MCF 10A (cell line): ENCODE measurements at regions not wholly inside any gene's neighbourhood (a gene's known extent, or its start where the extent isn't known, plus 50 kb on each side); places are given as distances from the start of the nearest gene placed in this dataset.

ENCODE experiments used
- BruUV-seq: library from RNA; stranded (reverse); fragments of 400-500 nt; replicated peaks from 2 replicates; lab custom pipeline; 2021; lab: Mats Ljungman, UMichigan
- CTCF ChIA-PET: fragments of 300-600 bp; sonication (Branson Sonifier 250); formaldehyde crosslinking; extraction: SDS; loops from one replicate; lab custom pipeline; 2021; ENCODE audit warnings: antibody characterized with exemption, inconsistent platforms; lab: Yijun Ruan, JAX
- POLR2A ChIA-PET: fragments of 300-600, 350-650 bp; sonication (Branson Sonifier 250); formaldehyde crosslinking; extraction: SDS; loops from one replicate; lab custom pipeline; 2020; ENCODE audit warnings: antibody characterized with exemption, inconsistent platforms; lab: Yijun Ruan, JAX
- DNase-seq: peaks from one replicate; pipeline ENCODE4 v3.0.0-alpha.2; 2018; ENCODE audit not compliant: unreplicated experiment
- H3K27ac Mint-ChIP-seq: one replicate; pipeline ENCODE4 v1.8.0; 2022; ENCODE audit warnings: mild to moderate bottlenecking, low read depth, mixed read lengths; ENCODE audit not compliant: unreplicated experiment
- H3K27me3 Mint-ChIP-seq: one replicate; pipeline ENCODE4 v1.8.0; 2022; ENCODE audit warnings: mixed read lengths; ENCODE audit not compliant: insufficient read depth, unreplicated experiment
- H3K36me3 Mint-ChIP-seq: one replicate; pipeline ENCODE4 v1.8.0; 2022; ENCODE audit warnings: mild to moderate bottlenecking, moderate library complexity, mixed read lengths; ENCODE audit not compliant: insufficient read depth, unreplicated experiment
- H3K4me1 Mint-ChIP-seq: one replicate; pipeline ENCODE4 v1.8.0; 2022; ENCODE audit warnings: mixed read lengths; ENCODE audit not compliant: insufficient read depth, unreplicated experiment
- H3K4me3 Mint-ChIP-seq: one replicate; pipeline ENCODE4 v1.8.0; 2022; ENCODE audit warnings: mild to moderate bottlenecking, moderate library complexity, mixed read lengths; ENCODE audit not compliant: unreplicated experiment
- H3K9me3 Mint-ChIP-seq: one replicate; pipeline ENCODE4 v1.8.0; 2022; ENCODE audit warnings: mixed read lengths; ENCODE audit not compliant: unreplicated experiment
- intact Hi-C: fragments of 100-400 bp; cut with micrococcal nuclease; formaldehyde crosslinking; loops from 2 replicates; pipeline ENCODE4 v1.14.1; 2022
- TF ChIP-seq, protein P1 (sequence below): fragments of 200-600 bp; IDR thresholded peaks from one replicate; pipeline ENCODE4 v1.8.0; 2022; ENCODE audit warnings: antibody characterized with exemption, mild to moderate bottlenecking; ENCODE audit not compliant: unreplicated experiment

DNA sequence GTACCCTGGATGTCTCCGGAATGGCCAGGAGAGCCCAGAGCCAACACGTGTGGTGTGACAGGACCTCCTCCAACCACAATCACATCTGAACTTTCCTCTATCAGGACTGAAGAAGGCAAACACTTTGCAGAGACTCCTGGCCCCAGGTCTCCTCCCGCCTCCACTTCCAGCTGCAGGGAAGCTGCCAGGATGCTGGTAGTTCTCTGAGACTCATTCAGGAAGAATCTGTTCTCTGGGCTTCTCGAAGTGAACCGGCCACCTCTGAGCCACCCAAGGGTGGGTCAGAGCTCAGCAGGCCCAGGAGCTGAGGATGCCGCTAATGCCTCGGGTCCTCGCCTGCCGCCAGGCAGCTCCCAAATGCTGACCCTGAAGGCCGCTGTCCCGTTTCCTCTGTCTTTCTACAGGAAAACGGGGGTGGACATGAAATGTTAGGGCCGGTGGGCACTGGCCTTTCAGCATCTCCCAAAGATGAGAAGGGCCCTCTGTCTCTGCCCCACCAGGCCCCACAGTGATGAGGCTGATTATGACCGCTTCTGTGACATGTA, 789.9 kb downstream of the BRD1 start:
- ChIA-PET CTCF (no interaction called here), POLR2A (no interaction called here)
- intact Hi-C loops = no loop called here
- DNase-seq = no peak
- Mint-ChIP-seq H3K27me3 (no peaks in the 10 kb centered on the region), H3K4me1 (no peaks in the 10 kb centered on the region), H3K36me3 (no peaks in the 10 kb centered on the region), H3K9me3 (peaks cover 41% of the 10 kb centered on the region), H3K27ac (no peak overlapping the region), H3K4me3 (no peak overlapping the region)
- TF ChIP-seq, protein P1, sequence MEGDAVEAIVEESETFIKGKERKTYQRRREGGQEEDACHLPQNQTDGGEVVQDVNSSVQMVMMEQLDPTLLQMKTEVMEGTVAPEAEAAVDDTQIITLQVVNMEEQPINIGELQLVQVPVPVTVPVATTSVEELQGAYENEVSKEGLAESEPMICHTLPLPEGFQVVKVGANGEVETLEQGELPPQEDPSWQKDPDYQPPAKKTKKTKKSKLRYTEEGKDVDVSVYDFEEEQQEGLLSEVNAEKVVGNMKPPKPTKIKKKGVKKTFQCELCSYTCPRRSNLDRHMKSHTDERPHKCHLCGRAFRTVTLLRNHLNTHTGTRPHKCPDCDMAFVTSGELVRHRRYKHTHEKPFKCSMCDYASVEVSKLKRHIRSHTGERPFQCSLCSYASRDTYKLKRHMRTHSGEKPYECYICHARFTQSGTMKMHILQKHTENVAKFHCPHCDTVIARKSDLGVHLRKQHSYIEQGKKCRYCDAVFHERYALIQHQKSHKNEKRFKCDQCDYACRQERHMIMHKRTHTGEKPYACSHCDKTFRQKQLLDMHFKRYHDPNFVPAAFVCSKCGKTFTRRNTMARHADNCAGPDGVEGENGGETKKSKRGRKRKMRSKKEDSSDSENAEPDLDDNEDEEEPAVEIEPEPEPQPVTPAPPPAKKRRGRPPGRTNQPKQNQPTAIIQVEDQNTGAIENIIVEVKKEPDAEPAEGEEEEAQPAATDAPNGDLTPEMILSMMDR = no peak
- BruUV-seq = no TSS peak

DNA sequence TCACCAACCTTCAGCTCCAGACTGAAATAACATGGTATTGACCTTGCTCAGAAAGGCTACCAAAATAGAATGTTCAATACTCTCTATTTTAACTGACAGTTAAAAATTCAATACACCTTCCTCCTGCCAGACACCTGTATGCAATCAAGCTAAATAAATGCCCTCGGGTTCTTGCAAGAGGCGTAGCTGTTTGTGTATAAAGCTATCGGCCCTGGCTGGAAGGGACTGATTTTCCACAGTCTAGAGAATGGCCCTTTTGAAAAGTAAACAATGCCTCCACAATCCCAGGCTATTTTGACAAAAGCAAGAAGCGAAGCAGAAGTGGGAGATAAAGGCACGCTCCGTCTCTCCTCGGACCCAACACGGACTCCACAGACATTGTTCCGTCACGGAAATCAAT, 791.2 kb downstream of the BRD1 start:
- ChIA-PET CTCF (no interaction called here), POLR2A (no interaction called here)
- no peak overlapping the region for H3K4me3 Mint-ChIP-seq

DNA sequence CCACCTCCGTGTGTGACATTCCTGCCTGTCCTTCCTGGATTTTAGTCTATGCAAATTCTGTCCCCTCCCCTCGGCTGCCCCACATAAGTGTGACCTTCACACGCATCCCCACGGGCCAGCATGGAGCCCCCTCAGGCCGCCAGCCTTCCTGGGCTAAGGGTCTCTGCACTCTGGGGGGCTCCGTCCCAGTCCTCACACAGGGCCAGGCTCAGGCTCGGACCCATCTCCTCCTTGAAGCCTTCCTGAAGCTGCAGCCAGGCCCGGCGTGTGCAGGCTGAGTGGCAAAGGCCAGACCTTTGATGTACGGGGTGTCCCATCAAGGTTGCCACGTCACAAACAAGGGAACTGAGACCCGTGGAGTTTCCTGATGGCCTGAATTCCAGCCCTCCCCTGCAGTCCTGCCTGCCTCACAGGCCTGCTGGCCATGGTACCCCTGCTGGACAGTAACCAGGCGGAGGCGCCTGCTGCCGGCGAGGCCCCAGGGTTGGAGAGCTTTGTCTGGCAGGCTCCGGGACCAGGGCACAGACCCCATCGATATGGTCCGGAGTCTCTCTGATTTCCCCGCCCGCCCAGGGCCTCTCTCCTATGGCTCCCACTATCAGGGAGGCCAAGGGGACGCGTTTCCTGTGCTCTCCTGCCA, 791.7 kb downstream of the BRD1 start:
- Mint-ChIP-seq H3K27me3 (no peaks in the 10 kb centered on the region), H3K36me3 (no peaks in the 10 kb centered on the region), H3K4me1 (no peaks in the 10 kb centered on the region), H3K27ac (no peak overlapping the region), H3K9me3 (peaks cover 48% of the 10 kb centered on the region), H3K4me3 (no peak overlapping the region)
- CTCF ChIA-PET = no interaction called here
- POLR2A ChIA-PET = no interaction called here
- intact Hi-C loops = no loop called here
- DNase-seq = no peak
- TF ChIP-seq, protein P1 = no peak
- no TSS peak for BruUV-seq

More for the DNA sequence above, 791.2 kb downstream of the BRD1 start:
- TF ChIP-seq, protein P1 = no peak
- Mint-ChIP-seq H3K9me3 (peaks cover 45% of the 10 kb centered on the region), H3K27me3 (no peaks in the 10 kb centered on the region), H3K4me1 (no peaks in the 10 kb centered on the region), H3K36me3 (no peaks in the 10 kb centered on the region), H3K27ac (no peak overlapping the region)
- no TSS peak for BruUV-seq
- intact Hi-C loops = no loop called here
- DNase-seq = no peak

DNA sequence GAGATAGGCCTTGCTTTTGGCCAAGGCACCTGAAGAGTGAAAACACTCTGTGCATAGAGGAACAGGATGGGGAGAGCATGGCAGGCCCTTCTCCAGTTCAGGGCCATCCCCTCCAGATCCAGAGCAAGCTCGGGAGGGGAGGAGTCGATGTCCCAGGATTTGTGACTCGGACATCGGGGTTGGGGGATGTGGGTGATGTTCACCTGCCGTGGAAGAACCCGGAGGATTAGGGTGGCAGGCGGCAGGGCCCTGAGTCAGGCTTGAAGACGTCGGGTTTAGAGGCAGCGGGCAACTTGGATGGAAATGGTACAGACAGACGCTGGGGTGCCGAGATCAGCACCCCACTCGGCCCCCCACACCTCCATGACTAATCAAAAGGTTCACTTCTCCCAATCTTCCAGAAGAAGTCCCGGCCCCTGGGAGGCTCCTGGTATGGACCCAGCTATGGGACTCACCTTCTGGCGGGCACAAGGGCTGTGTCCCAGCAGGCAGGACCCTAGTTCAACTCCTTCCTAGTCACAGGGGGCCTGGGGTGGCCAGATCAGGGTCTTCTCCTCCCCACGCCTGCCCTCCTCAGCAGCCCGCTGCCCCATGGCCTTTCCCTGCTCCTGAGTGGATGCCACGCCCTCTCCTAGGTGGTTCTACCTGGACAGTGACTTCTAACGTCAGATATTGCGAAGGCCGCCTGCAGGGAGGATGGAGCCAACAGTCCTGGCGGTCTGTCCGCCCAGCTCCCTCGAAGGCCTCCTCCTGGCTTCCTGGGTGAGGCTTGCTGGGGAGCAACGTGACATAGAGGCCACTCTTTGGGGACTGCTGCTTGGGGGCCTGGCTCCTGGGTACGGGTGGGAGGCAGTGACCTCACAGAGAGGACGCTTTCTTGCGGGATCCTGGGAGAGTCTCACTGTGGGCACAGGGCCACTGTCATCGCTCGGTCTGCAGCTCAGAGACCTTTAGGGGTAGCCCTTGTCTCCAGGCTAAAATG, 792.5 kb downstream of the BRD1 start:
- peaks cover 44% of the 10 kb centered on the region for H3K9me3 Mint-ChIP-seq
- no peaks in the 10 kb centered on the region for H3K36me3 Mint-ChIP-seq

More for the DNA sequence above, 792.5 kb downstream of the BRD1 start:
- BruUV-seq = no TSS peak
- POLR2A ChIA-PET = no interaction called here
- no peak overlapping the region for H3K27ac Mint-ChIP-seq
- TF ChIP-seq, protein P1 = no peak
- CTCF ChIA-PET = no interaction called here
- H3K27me3 Mint-ChIP-seq = no peaks in the 10 kb centered on the region
- intact Hi-C loops = no loop called here
- no peak for DNase-seq
- H3K4me3 Mint-ChIP-seq = no peak overlapping the region
- H3K4me1 Mint-ChIP-seq = no peaks in the 10 kb centered on the region
